Stimulated activated CD4-positive, alpha-beta T cell treated with anti-CD3 and anti-CD28 coated beads, Interleukin-2, amount 100 ng/mL, for 48 hours (primary cell): ENCODE measurements at regions not wholly inside any gene's neighbourhood (a gene's known extent, or its start where the extent isn't known, plus 50 kb on each side); places are given as distances from the start of the nearest gene placed in this dataset.
"Not testable (repeated sequence)": the region's sequence is repeated elsewhere in the genome, so short reads cannot be mapped to it uniquely, and the experiment has no call there.

ENCODE experiments used
- DNase-seq, 2 donors: peaks; one replicate each; pipeline ENCODE4 v3.0.0-alpha.2; 2020

DNA sequence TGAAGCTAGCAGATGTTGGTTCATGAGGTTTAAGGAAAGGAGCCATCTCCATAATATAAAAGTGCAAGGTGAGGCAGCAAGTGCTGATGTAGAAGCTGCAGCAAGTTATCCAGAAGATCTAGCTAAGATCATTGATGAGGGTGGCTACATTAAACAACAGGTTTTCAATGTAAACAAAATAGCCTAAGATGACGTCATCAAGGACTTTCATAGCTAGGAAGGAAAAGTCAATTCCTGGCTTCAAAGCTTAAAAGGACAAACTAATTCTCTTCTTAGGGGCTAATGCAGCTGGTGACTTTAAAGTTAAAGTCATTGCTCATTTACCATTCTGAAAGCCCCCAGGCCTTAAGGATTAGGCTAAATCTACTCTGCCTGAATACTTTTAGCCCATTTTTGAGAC is 141.9 kb downstream of the MID1IP1 start:
- DNase-seq = no peak

DNA sequence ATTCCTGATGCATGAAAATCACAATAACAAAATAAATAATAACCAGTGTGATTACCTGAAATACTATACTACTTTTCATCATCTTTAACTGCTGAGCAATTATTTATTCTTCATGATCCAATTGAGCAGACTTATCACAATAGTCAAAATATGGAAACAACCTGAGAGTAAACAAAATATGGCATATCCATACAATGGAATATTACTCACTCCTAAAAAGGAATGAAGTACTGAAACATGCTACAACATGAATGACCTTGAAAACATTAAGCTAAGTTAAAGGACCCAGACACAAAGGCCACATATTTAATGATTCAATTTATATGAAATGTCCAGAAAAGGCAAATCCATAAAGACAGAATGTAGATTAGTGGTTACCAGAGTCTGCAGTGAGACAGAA is 146.8 kb downstream of the MID1IP1 start:
- no peak for DNase-seq

DNA sequence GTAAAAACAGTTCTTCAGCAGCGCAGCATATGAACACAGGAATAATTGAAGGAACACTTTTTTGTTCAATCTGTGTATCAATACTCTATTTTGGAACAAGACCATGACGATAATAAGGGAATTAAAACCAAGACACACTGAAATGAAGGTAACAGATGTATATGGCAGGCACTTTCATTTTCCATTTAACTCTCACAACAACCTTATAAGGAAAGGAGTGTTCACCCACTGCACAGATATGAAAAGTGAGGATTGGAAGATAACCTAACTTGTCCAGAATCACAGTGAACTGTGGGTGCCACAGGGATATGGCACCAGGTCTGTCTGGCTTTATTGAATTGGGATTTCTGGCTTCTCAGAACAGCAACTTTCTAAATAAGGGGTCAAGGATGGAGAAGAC is 153.3 kb downstream of the MID1IP1 start:
- DNase-seq = no peak

DNA sequence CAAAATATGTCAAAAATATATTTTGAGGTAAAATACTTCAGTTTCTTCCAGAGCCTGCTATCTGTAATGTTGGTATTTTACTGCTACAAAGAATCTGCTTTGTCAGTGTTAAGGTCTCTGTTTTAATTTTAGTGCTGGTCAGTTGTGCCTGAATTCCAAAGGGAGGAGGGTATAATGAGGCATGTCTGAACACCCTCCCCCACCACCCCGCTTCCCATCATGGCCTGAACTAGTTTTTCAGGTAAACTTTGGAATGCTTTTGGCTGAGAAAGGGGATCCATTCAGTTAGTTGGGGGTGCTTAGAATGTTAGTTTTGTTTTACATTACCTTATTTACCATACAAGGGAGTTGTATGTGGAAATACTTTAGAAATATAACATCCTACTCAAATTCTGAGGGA is 158.5 kb downstream of the MID1IP1 start:
- no peak for DNase-seq

DNA sequence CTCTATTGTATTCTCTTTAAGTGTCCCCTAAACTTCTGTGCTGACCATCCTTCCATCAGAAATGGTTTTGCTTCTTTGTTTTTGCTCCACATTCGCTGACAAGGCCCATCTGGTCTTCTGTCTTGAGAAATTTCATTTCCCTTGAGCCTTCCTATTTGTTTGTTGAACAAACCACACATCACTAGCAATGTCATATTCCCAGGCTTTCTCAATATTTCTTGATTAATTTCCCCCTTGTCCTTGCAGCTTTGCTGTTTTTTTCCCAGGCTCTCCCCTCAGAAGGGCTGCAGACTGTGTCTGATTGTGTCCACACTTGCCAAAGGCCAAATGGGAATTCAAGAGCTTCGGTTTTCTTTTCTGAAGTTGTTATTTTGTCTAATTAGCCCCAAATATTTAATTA is 158.9 kb downstream of the MID1IP1 start:
- no peak for DNase-seq

DNA sequence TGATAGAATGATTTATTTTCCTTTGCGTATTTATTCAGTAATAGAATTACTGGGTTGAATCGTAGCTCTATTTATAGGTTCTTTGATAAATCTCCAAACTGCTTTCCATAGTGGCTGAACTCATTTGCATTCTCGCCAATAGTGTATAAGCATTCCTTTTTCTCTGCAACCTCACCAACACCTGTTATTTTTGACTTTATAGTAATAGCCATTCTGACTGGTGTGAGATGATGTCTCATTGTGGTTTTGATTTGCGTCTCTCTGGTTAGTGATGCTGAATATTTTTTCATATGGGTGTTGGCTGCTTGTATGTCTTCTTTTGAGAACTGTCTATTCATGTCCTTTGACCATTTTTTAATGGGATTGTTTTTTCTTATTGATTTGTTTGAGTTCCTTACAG is 160.7 kb downstream of the MID1IP1 start:
- no peak for DNase-seq

DNA sequence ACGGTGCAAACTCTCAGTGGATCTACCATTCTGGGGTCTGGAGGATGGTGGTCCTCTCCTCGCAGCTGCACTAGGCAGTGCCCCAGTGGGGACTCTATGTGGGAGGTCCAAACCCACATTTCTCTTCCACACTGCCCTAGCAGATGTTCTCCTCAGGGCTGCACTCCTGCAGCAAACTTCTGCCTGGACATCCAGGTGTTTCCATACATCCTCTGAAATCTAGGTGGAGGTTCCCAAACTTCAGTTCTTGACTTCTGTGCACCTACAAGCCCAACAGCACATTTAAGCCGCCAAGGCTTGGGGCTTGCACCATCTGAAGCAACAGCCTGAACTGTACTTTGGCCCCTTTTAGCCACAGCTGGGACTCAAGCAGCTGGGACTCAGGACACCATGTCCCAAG is 162.0 kb downstream of the MID1IP1 start:
- DNase-seq = not testable (repeated sequence)

DNA sequence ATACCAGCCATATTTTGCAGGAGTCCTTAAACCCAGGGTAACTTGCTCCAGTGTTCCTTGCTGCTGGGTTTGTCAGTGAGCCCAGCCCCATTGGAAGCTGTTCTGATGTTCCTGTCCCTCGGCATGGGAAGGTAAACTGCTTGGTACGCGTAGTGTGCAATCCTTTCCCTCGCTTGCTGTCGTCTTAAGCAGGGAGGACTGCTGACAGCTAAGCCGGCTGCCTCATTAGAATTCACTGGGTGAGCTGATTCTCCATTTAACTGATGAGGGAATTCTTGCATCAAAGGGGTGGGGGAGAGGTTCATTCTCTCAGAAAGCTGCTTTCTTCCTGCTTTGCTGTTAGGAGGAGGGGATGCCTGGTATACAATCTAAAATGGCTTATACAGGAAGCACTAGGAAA is 164.6 kb downstream of the MID1IP1 start:
- no peak for DNase-seq

DNA sequence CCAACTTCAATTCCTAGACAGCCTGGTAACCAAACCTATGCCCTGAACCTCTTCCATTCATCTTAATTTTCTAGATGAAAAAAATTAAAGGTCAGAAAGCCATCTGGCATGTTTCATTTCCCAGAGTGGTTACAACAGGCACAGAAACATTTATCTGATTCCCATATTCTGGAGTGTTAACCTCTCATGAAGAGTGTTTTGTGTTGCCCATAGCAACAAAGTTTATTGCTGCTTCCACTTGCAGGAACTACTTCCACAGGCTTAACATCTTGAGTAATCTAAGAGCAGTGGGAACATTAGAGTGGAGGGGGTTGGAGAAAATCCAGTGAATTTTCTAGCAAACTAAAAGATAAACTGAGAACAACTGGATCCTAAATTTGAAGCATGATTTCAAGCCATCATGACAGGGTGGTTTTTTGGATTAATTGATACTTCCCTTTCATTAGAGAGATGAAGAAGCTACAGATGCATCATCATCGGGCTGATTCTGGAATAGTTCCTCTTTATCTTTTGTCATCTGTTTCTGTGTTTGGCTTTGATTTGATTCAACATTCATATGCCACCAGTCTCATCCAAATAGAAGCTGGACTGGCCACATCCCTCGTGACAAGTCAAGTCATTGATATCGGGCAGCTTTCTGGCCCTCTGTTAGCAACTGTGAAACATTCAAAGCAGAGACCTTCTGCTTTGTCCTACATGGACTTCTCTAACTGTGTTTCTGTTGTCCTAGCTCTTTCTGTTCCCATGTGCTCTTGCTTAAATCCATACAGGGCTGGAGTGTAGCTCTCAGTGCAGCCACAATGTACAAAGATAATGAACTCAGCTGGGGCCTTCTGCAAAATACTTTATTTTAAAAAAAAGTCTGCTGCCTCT is 167.3 kb downstream of the MID1IP1 start:
- DNase-seq = no peak

DNA sequence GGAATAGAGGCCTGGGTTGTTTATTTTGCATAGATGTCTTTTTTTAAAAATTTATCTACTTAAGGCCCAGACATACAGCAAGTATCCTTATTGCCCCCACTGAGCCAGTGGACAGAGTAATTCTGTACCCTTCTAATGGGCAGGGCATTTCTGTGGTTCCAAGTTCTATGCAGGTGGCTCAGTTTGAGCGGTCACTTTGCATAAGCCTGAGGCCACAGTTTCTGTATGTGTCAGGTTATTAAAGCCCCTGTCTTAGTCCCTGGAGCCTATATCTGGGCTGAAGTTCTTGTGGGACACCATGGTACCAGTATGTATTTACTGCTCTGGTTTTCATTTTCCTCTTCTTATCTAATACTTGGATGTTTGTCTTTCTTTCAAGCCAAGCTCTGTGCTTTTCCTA is 168.8 kb downstream of the MID1IP1 start:
- DNase-seq = no peak

DNA sequence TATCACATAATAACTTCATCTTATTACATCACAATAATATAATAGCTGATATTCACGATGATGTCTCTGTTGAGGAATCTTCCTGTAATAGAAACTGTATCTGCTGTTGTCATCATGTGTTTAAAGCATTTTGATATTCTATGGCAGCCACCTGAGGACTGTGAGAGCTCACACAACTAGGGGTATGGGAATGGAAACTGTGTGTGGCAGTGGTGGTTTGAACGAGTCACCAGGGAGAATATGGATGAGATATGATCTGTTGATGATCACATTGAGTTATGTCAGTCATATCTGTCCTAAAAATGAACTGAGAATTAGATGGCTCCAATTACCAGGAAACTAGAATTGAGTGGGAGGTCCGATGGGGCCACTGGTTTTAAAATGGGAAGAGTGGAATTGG is 169.6 kb downstream of the MID1IP1 start:
- peak in 1 of 2 donors; percentile 0 for DNase-seq

DNA sequence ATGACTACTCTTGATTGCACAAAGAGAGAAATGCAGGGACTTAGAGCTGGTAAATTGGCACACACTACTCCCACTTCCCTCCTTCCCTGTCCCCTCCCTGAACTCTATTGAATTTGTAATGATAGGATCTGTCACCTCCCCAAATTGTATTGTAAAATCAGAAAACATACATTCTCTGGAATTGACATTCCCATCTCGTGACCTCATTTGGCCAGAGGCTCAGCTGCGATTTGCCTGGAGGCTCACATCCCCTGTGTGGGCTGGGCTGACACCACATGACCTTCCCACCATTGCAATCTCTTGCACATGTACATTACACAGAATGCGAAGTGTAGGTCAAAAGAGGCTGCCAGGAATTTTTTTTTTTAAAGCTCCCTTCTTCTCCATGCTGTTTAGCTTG is 172.1 kb downstream of the MID1IP1 start:
- DNase-seq = no peak

DNA sequence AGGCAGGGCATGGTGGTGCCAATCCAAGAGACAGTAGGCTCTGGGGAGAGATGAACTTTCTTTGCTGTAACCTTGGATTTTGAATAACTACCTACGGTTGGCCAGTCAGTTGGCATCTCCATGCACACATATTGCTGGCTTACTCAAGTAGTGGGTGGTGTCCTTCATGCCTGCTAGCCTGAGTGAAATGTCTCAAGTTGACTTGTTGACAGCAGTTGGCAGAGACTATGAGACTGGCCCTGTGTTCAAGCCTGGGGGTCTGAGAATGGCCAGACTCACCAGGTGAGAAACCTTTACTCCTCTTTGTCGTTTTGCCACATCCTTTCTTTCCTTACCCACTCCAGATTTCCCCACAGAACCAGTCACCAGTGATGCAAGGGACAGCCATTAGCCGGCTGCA is 173.3 kb downstream of the MID1IP1 start:
- DNase-seq = no peak

DNA sequence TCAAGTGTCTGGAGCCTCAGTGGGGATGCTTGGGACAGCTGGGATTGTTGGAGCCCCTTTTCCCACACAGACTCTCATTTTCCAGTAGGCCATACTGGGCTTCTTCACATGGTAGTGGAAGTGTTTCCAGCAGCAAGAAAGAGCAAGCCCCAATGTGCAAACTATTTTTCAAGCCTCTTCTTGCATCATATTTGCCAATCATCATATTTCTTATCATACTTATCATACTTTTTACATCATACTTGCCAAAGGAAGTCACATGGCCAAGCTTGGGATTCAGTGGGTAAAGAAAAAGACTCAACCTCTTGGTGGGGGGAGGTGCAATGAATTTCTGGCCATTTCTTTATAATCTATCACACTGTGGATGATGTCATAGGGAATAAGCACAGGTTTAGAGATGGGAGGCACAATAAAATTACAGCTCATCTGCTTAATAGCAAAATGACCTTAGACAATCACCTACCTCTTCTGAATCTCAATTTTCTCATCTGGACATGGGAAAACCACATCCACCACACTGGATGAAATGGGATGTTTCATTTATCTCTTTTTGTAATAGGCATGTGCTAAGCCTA is 174.2 kb downstream of the MID1IP1 start:
- DNase-seq = no peak

DNA sequence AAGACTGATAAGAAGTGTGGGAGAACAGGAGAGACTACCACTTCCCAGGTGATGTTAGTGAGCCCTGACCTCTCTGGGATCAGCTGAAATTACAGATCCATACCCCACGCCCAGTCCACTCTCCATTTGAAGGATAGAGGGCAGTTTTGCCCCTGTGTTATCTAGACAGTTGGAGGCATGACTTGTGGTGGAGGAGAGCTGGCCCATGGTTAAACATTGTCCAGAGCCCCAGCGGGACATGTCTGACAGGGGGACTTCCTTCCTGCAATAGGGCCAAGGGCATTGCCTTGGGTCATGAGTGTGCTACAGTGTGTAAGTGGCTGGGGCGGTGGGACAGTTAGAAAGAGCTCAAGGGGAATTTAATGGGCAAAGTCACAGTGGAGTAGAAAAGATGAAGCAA is 181.1 kb downstream of the MID1IP1 start:
- no peak for DNase-seq

DNA sequence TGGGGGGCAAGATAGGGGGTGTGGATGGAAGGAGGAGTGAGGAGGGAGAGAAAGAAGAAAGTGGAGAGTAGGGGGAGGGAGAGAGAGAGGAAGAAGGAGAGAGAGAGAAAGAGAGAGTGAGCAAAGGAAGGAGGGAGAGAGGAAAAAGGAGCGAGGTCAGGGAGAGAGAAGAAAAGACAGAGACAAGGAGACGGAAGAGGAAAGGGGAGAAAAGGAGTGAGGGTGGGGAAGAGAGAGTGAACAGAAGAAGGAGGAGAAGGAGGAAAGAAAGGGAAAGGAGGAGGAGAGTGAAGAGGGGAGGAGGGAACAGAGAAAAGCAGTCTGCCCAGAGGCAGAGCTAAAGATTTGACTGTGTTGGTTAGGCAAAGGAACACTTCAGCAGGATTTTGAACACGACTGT is 181.6 kb downstream of the MID1IP1 start:
- no peak for DNase-seq

DNA sequence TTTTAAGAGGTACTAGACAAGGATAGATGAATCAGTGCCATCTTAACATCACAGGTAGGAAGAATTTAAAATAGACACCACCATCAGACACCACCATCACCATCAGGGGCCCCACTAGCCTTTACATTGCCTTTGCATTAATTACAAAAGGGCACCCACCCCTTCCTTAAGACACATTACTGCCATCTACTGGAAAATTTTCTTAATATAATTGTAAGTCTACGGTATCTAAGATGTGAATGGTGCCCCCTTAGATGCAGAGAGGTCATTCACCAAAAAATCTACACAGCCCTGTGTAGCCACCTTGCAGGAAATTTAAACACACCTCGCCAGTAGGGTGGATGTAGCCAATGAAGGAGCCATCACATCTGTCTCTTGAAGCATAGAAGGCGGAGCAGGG is 184.1 kb downstream of the MID1IP1 start:
- no peak for DNase-seq

DNA sequence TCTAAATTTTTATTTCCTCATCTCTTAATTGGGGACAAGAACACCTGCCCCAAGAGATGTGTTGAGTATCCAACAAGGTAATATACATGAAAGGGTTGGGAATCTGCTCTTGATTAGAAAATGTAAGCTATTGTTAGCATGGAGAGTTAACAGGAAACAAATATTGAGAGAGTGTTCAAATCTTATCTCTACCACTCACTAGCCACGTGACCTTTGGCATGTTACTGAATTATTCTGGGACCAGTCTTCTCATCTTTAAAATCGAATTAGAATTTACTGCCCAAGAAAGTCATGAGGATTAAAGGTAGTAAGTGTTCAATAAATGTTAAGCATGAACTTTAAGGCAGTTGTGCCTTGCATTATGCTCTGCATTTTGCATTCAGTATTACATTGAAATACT is 184.7 kb downstream of the MID1IP1 start:
- no peak for DNase-seq

DNA sequence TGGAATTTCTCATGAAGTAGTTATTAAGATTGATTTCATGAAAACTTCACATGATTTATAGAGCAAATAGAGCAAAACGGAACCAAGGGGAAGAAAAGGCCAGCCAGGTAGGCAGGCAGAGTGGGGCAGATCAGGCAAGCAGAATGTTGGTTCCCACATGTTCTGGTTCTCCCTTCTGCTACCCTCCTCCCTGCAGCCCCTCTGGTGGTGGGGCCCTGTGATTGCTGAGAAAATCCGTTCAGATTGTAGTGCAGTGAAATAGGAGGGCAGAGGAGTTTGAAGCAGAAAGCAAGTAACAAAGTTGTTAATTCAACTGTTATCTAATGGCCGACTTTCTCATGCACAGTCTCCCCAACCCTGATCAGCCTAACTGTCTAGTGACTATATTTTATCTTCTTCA is 185.3 kb downstream of the MID1IP1 start:
- DNase-seq = no peak

DNA sequence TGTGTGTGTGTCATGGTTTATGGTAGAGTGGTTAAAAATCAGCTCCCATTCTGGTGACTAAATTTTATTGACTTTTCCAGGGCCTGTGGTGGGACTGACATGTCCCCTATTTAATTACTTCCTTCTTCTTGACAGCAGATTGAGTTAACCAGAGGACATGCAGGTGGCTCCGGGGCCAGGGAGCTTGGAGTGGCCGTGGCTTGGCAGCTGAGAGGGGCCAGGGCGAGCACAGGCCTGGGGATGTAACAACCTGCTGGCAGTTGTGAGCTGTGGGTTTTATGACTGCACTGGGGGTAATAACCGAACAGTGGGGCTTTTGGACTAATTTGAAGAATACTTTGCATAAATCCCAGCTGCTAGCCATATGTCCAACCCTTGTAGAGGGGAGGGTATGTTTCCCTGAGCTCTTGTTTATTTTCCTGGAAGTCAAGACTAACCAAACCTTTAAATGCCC is 186.0 kb downstream of the MID1IP1 start:
- no peak for DNase-seq

DNA sequence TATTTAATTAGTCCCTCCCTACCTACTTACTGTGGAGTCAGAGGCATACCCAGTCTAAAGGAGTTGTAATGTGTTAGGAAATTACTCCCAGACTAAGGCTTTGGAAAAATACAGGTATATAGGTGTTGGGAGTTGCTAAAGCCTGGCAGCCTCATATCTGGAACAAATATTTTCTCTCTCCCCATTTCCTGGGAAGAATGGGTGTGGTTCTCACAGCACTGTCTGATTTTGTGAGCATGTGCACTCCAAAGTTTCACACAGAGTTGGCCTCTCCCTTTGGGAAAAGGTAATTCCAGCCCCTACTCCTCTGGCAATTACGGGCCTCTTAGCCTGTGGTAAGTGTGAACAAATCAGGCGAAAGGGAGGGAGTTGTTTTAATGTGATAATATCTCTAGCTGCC is 187.0 kb downstream of the MID1IP1 start:
- no peak for DNase-seq

DNA sequence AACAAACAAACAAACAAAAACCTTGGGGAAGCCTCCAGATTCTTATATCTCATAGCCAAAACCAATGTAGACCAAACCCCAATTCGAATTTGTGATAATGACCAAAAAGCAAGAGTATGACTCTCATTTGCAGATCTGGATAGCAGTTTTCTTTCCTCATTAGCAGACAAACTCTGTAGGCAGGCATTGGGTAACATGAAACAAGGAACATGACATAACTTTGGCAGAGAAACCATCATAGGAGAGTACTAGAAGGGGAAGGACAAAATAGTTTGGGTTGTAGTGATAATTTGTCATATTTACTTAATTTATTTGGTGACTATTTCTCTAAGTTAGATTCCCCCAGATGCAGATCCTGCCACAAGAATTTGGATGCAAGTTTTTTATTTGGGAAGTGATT is 187.8 kb downstream of the MID1IP1 start:
- DNase-seq = no peak

DNA sequence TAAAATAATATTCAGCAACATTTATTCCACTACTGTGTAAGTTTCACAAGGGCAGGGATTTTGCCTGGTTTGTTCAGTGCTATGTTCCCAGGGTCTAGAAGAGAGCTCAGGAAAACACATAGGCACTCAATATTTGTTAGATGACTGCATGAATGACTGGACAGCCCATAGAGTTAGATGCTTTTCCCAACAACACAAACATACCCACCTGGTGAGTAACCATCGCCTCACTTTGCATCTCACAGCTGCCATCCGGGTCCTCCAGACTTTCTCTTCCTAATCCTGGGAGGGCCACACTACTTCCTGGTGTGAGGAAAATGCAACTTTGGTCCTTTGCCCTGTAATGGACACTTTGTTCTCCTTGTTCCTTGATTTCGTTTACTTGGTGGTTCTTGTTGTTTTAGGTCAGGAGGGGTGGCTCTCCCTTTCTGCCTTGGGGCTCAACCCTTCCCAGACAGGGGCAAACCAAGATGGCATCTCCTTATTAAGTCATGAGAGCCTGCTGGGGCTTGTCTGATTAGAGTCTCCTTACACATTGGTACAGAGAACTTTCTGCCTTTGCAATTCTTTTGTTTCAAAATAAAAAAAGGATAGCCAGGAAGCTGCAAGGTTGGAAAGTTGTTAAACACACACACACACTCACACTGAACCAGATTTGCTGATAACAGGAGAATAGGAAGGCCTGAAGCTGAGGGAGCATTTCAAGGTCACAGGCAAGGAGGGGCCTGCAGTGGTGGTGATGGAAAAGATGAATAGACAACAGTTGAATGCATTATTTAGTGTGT is 190.6 kb downstream of the MID1IP1 start:
- DNase-seq = no peak
